ENCODE measurements at regions not wholly inside any gene's neighbourhood (a gene's known extent, or its start where the extent isn't known, plus 50 kb on each side); places are given as distances from the start of the nearest gene placed in this dataset.

GRCh38 chr2:129233166-129233565 is 746.3 kb upstream of the RAB6C start:
- no peaks in the 10 kb centered on the region for H3K79me2 ChIP-seq (ENCODE audit: insufficient read depth, low read depth)

GRCh38 chr2:129233751-129234406 is 745.6 kb upstream of the RAB6C start:
- no peak overlapping the region for H3K4me2 ChIP-seq
- TF ChIP-seq, protein P1, sequence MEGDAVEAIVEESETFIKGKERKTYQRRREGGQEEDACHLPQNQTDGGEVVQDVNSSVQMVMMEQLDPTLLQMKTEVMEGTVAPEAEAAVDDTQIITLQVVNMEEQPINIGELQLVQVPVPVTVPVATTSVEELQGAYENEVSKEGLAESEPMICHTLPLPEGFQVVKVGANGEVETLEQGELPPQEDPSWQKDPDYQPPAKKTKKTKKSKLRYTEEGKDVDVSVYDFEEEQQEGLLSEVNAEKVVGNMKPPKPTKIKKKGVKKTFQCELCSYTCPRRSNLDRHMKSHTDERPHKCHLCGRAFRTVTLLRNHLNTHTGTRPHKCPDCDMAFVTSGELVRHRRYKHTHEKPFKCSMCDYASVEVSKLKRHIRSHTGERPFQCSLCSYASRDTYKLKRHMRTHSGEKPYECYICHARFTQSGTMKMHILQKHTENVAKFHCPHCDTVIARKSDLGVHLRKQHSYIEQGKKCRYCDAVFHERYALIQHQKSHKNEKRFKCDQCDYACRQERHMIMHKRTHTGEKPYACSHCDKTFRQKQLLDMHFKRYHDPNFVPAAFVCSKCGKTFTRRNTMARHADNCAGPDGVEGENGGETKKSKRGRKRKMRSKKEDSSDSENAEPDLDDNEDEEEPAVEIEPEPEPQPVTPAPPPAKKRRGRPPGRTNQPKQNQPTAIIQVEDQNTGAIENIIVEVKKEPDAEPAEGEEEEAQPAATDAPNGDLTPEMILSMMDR (conservative IDR thresholded peaks at IDR 0.05; ENCODE audit: low read depth, low read length): no peak
- no peaks in the 10 kb centered on the region for H4K20me1 ChIP-seq (ENCODE audit: insufficient read depth)
- no peak overlapping the region for H3K9ac ChIP-seq
- H2AFZ ChIP-seq (ENCODE audit: low read depth): no peak overlapping the region
- no peaks in the 10 kb centered on the region for H3K36me3 ChIP-seq (ENCODE audit: insufficient read depth)
- no peaks in the 10 kb centered on the region for H3K27me3 ChIP-seq (ENCODE audit: insufficient read depth, low read depth)
- no peak overlapping the region for H3K4me3 ChIP-seq (IDR thresholded peaks at IDR 0.05; ENCODE audit: insufficient read depth, low read depth, low read length)
- no peak overlapping the region for H3K27ac ChIP-seq
- H3K4me1 ChIP-seq (ENCODE audit: low read depth, poor library complexity, severe bottlenecking): no peaks in the 10 kb centered on the region
- no peaks in the 10 kb centered on the region for H3K79me2 ChIP-seq (ENCODE audit: insufficient read depth, low read depth)

More at GRCh38 chr2:129233166-129233565, 746.3 kb upstream of the RAB6C start:
- TF ChIP-seq, protein P1 (conservative IDR thresholded peaks at IDR 0.05; ENCODE audit: low read depth, low read length): no peak
- H3K27ac ChIP-seq: no peak overlapping the region
- H3K27me3 ChIP-seq (ENCODE audit: insufficient read depth, low read depth): no peaks in the 10 kb centered on the region
- H4K20me1 ChIP-seq (ENCODE audit: insufficient read depth): no peaks in the 10 kb centered on the region
- H3K4me2 ChIP-seq: no peak overlapping the region
- H3K4me3 ChIP-seq (IDR thresholded peaks at IDR 0.05; ENCODE audit: insufficient read depth, low read depth, low read length): no peak overlapping the region
- H3K9ac ChIP-seq: no peak overlapping the region
- no peaks in the 10 kb centered on the region for H3K4me1 ChIP-seq (ENCODE audit: low read depth, poor library complexity, severe bottlenecking)
- H2AFZ ChIP-seq (ENCODE audit: low read depth): no peak overlapping the region
- H3K36me3 ChIP-seq (ENCODE audit: insufficient read depth): no peaks in the 10 kb centered on the region

GRCh38 chr2:129236601-129237000 is 742.9 kb upstream of the RAB6C start:
- Histone ChIP-seq H3K9ac (no peak overlapping the region), H3K4me2 (no peak overlapping the region), H3K79me2 (ENCODE audit: insufficient read depth, low read depth) (no peaks in the 10 kb centered on the region), H3K4me1 (ENCODE audit: low read depth, poor library complexity, severe bottlenecking) (no peaks in the 10 kb centered on the region), H3K27ac (no peak overlapping the region), H3K4me3 (IDR thresholded peaks at IDR 0.05; ENCODE audit: insufficient read depth, low read depth, low read length) (no peak overlapping the region), H3K27me3 (ENCODE audit: insufficient read depth, low read depth) (no peaks in the 10 kb centered on the region), H4K20me1 (ENCODE audit: insufficient read depth) (no peaks in the 10 kb centered on the region), H2AFZ (ENCODE audit: low read depth) (no peak overlapping the region), H3K36me3 (ENCODE audit: insufficient read depth) (no peaks in the 10 kb centered on the region)
- TF ChIP-seq, protein P1 (conservative IDR thresholded peaks at IDR 0.05; ENCODE audit: low read depth, low read length): no peak

- no peaks in the 10 kb centered on the region for H4K20me1 ChIP-seq (ENCODE audit: insufficient read depth)
- no peak overlapping the region for H2AFZ ChIP-seq (ENCODE audit: low read depth)
- H3K36me3 ChIP-seq (ENCODE audit: insufficient read depth): no peaks in the 10 kb centered on the region
- no peaks in the 10 kb centered on the region for H3K4me1 ChIP-seq (ENCODE audit: low read depth, poor library complexity, severe bottlenecking)
- no peak overlapping the region for H3K9ac ChIP-seq
- no peaks in the 10 kb centered on the region for H3K27me3 ChIP-seq (ENCODE audit: insufficient read depth, low read depth)
- TF ChIP-seq, protein P1 (conservative IDR thresholded peaks at IDR 0.05; ENCODE audit: low read depth, low read length): no peak
- H3K79me2 ChIP-seq (ENCODE audit: insufficient read depth, low read depth): no peaks in the 10 kb centered on the region
- no peak overlapping the region for H3K4me2 ChIP-seq
- H3K27ac ChIP-seq: no peak overlapping the region
- no peak overlapping the region for H3K4me3 ChIP-seq (IDR thresholded peaks at IDR 0.05; ENCODE audit: insufficient read depth, low read depth, low read length)
Measured at GRCh38 chr2:129237966-129238725, 741.3 kb upstream of the RAB6C start.

Measured in KMS-11 (cell line).